NCI-H446 treated with DMSO at 0.1 percent for 48 hours (cell line): ENCODE measurements at regions not wholly inside any gene's neighbourhood (a gene's known extent, or its start where the extent isn't known, plus 50 kb on each side); places are given as distances from the start of the nearest gene placed in this dataset.
"Not testable (repeated sequence)": the region's sequence is repeated elsewhere in the genome, so short reads cannot be mapped to it uniquely, and the experiment has no call there.

Source experiments
- DNase-seq: peaks from one replicate; lab custom pipeline; 2025; lab: John Stamatoyannopoulos, UW

DNA sequence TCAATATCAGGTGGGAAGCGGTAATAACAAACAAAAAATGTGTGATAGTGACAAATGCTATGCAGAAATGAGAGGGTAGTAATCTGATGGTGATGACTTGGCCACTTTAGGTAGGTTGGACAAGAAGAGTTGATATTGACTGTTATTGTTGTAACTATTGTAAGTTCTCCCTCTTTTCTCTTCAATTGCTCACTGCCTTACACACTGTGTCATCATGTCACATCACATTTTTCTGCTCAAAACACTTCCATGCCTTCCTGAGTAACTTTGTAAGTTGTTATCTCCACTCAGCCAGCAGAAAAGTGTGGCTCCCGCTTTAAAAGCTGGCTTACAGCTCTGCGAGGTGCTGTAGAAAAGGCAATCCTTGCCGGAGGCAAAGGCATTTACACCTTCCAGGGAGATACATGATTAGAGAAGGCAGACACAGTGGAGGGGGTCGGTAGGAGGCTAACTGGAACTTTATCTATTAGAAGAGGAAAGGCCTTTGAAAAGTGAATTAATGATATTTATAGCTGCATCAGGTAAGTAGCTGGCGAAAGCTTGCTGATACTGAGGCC is 85.2 kb upstream of the CLINT1 start:
- no peak for DNase-seq

DNA sequence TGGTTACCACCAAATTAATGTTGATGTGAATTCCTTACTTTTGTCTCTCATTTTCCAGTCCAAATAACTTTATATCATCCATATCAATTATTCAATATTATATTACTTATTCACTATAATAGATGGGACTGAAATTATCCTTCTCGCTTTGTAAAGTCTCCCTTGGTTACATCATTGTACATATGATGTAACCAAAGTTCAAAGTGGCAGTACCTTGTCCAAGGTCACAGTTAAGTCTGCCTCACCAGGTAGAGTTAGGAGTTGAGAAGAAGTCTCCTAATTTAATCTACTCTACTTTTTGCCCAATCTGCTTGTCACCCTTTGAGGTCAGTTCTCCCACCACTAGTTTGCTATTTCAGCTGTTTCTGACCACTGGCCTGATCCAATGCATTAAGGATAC is 83.7 kb upstream of the CLINT1 start:
- no peak for DNase-seq

DNA sequence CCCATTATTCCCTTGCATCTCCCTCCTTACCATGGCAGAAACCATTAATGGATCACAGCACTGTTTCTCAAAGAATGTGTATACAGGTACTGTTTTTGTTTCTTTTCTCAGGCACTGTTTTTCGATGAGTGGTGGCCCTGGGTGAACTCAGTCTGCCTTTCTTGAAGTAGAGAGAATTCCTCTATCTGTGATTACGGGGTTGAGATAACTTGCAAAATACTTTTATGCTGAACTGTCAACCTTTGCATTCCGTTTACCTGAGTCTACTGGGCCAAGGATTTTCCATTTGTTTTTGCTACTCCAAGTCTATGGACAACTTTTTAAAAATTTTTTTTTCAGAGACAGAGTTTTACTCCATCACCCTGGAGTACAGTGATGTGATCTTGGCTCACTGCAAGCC is 82.7 kb upstream of the CLINT1 start:
- no peak for DNase-seq

DNA sequence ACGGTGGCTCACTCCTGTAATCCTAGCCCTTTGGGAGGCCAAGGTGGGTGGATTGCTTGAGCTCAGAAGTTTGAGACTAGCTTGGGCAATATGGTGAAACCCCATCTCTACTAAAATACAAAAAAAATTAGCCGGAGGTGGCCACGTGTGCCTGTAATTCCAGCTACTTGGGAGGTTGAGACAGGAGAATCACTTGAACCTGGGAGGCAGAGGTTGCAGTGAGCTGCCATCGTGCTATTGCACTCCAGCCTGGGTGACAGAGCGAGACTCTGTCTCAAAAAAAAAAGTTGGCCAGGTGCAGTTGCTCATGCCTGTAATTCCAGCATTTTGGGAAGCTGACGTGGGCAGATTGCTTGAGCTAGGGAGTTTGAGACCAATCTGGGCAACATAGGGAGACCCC is 79.2 kb upstream of the CLINT1 start:
- not testable (repeated sequence) for DNase-seq

DNA sequence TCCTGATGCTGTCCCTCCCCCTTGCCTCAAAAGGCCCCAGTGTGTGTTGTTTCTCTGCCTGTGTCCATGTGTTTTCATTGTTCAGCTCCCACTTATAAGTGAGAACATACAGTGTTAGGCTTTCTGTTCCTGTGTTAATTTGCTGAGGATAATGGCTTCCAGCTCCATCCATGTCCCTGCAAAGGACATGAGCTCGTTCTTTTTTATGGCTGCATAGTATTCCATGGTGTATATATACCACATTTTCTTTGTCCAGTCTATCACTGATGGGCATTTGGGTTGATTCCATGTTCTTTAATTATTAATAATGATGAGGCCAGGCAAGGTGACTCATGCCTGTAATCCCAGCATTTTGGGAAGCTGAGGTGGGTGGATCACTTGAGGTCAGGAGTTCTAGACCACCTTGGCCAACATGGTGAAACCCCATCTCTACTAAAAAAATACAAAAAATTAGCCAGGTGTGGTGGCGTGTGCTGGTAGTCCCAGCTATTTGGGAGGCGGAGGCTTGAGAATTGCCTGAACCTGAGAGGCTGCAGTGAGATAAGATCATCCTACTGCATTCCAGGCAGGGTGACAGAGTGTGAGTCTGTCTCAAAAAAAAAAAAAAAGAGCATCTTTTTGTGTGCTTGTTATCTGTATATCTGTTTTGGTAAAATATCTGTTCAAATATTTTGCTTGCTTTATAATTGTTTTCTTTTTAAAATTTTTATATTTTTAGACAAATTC is 78.0 kb upstream of the CLINT1 start:
- DNase-seq, result not testable (repeated sequence)

DNA sequence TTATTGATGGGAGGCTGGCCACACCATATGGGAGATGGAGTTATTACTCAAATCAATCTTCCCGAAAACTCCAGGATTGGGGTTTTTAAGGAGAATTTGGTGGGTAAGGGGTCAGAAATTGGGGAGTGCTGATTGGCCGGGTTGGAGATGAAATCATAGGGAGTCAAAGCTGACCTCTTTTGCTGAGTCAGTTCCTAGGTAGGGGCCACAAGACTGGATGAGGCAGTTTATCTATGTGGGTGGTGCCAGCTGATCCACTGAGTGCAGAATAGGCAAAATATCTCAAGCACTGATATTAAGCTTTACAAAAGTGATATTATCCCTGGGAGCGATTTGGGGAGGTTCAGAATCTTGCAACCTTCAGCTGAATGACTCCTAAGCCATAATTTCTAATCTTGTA is 75.7 kb upstream of the CLINT1 start:
- no peak for DNase-seq

DNA sequence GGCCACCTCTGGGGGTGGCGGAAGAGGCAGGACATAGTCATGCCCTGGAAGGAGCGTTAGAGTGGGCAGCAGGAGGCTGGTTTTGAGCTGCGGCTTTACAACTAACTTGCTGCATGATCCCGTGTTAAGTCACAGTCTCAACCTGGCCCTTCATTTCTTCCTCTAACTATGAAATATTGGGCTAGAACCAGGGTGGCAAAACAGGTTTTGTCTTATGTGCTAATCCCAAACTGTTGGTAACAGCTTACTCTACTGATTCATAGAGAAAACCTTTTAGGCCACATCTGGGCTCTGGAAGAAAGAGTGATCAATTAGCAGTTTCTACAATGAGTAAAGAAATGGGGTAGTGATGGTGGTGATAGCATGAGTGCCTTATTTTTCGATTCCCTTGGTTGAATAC is 74.1 kb upstream of the CLINT1 start:
- no peak for DNase-seq

DNA sequence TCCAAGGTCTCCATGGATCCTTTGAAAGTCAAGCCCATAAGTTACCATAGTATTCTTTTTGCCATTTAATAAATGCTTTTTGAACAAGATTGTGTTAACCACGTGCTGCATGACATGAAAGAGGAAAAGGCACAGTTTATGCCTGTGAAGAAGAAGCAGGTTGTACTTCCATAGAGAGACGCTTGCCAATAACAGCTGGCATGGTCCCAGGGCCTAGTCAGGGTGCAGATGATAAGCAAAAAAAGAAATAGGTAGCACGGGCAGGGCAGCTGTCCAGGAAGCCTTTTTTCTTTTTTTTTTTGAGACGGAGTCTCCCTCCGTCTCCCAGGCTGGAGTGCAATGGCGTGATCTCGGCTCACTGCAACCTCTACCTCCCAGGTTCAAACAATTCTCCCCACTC is 71.8 kb upstream of the CLINT1 start:
- DNase-seq, result no peak

DNA sequence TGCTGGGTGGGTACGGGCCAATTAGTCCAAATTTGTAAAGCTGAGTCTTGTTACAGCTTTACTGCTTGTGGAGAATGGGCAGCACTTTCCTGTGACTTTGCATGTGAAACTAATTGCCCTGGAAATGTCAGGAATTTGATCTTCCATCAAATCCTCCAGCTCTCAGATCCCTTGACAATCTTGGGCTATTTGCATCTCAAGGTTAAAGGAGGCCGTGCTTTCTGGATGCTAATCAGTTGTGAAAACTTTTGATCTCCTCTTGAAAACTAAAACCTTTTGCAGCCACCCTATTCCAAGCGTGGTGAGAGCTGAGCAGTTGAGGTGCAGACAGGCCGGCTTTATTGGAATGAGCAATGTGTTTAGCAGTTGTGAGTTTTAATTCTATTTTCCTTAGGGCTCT is 68.0 kb upstream of the CLINT1 start:
- DNase-seq, result no peak

DNA sequence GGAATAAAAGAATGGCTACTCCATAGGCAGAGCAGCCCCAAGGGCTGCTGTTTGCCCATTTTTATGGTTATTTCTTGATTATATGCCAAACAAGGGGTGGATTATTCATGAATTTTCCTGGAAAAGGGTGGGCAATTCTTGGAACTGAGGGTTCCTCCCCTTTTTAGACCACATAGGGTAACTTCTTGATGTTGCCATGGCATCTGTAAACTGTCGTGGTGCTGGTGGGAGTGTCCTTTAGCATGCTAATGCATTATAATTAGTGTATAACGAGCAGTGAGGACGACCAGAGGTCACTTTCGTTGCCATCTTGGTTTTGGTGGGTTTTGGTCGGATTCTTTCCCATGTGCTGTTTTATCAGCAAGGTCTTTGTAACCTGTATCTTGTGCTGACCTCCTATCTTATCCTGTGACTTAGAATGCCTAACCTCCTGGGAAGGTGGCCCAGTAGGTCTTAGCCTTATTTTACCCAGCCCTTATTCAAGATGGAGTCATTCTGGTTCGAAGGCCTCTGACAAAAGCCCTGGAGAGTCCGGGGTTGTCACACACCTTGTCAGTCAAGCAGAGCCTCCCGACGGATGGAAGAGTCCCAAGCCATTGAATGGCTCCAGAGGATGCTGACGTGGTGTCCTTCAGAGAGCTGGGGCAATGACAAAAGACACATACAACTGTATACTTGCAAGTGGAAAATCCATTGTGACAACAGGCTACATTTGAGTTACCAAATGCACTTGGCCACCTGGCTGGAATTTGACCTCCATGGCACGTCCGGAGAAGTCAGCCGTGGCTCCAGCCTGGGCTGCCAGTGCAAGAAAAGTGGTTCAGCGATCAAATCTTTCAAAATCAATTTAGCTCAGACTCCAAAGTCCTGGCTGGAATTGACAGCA is 67.1 kb upstream of the CLINT1 start:
- no peak for DNase-seq

DNA sequence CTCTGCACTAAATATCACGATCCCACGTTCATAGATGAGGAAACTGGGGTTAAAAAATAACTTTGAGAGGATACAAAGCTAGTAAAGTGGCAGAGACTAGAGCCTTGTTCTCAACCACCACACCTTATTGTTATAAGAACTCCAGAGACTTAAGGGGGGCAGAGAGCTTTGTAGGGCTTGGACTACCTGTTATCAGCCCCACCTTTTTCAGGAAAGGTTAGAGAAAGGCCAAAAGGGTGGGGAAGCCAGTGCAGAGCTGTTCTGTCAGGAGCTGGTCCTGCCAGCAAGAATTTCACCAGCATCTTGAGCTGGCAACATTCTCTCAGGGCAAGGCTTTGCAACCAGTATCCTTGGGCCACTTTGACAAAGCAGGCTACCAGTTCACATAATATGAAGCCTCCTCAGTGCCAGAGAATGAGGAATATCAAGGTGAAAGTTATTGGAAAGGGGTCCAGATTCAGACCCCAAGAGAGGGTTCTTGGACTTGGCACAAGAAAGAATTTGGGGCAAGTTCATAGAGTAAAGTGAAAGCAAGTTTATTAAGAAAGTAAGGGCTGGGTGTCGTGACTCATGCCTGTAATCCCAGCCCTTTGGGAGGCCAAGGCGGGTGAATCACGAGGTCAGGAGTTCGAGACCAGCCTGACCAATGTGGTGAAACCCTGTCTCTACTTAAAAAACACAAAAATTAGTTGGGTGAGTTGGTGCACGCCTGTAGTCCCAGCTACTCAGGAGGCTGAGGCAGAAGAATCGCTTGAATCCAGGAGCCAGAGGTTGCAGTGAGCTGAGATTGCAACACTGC is 66.2 kb upstream of the CLINT1 start:
- no peak for DNase-seq

DNA sequence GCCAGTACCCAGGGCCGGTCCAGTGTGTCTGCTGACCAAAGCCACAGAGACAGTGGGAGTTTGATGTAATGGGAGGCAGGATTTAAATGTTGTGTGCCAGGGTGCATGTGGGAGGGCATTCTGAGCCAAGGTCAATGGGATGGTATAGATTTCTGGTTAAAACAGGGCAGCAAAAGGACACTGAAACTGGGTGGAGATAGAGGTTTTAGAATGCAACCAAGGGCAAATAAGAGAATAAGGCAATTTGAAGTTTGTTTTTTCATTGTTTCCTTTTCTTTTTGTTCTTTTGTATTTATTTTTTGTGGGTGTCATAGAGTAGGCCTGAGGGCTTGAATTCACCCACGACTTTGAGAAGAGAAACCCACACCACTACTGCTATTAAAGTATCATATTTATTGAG is 65.5 kb upstream of the CLINT1 start:
- DNase-seq, result no peak

DNA sequence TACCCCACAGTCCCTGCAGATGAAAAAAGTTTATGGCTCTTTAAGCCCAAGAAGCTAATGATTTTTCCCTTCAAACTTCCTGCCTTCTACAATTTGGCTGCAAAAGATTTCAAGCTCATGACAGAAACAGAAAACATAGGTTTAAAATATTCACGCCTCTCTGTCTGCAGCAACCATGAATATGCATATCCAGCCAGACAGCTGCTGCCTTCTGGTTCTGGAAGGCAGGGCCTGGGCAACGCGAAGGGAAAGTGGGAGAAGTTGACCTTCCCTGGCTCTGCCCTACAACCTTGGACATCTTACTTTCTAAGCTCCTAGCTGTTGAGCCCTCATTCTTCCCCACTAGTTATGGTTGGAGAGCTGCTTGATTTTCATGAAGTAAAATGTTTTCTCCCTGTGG is 64.8 kb upstream of the CLINT1 start:
- no peak for DNase-seq

DNA sequence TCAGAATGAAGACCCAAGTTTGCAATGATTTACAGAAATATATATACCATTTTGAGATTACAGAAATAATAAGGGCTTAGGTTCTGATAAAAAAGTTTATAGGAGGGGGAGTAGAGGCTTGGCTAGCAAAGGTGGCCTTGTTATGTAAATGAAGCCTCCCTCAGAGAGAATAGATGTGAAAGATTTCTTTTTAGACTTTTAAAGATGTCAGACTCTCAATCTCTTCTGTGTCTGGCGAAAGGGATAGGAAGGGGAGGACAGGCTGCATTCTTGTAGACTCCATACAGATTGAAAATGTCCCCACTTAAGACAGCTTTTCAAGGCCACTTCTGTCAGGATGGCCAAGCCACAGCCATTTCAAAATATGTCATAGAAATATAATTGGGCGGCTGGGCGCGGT is 63.1 kb upstream of the CLINT1 start:
- DNase-seq, result no peak

DNA sequence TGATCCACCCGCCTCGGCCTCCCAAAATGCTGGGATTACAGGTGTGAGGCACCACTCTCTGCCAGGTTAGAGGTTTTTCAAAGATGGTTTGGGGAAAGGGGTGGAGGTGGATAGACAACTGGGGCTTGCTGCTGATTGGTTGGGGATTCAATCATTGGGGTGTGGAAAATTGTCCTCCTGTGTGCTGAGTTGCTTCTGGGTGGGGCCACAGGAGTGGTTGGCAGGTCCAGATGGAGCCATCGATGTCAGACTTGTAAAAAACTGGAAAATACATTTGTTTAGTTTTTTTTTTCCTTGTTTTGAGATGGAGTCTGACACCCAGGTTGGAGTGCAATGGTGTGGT is 61.9 kb upstream of the CLINT1 start:
- DNase-seq, result no peak

DNA sequence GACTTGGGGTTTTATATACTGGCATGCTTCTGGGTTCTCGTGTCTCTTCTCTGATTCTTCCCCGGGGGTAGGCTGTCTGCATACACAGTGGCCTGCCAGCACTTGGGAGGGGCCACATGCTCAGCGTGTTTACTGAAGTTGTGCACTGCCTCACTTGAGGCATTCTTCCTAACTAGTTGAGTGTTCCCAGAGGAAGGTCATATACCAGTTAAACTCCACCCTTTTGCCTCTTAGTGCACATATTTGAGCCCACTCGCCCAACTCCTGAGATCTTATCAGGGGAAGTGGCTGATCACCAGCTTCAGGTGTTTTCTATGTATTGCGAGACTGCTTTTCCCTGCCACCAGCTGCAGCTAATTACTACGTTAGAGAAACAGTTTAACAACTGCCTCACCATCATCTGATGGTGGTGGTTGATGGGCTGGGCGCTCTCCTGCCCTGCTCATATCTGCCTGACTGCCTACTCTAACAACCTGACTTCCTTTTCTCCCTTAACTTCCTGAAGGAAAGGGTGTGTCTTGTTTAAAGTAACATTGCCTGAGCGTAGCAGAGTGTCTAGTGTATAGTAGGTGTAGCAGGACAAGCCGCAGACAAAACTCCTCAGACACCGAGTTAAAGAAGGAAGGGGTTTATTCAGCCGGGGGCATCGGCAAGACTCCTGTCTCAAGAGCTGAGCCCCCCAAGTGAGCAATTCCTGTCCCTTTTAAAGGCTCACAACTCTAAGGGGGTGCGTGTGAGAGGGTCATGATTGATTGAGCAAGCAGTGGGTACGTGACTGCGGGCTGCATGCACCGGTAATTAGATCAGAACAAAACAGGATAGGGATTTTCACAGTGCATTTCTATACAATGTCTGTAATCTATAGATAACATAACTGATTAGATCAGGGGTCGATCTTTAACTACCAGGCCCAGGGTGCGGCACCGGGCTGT is 60.1 kb upstream of the CLINT1 start:
- no peak for DNase-seq

DNA sequence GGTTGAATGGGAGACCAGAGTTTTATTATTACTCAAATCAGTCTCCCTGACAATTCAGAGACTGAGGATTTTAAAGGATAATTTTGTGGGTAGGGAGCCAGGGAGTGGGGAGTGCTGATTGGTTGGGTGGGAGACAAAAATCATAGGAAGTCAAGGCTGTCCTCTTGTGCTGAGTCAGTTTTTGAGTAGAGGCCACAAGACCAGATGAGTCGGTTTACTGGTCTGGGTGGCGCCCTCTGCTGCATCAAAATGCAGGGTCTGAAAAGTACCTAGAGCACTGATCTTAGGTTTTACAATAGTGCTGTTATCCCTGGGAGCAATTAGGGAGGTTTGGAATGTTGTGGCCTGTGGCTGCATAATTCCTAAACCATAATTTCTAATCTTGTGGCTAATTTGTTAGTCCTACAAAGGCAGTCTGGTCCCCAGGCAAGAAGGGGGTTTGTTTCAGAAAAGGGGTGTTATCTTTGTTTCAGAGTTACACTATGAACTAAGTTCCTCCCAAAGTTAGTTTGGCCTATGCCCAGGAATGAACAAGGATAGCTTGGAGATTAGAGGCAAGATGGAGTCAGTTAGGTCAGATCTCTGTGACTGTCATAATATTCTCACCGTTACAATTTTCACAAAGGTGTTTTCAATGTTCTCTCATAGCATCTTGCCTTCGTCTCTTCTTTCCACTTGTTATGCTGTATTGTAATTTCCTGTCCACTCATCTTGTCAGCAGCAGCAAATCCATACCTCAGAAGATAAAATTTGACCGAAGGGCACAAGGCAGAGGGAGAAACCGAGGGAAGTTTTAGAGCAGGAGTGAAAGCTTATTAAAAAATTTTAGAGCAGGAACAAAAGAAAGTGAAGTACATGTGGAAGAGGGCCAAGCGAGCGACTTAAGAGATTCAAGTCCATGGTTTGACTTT is 59.2 kb upstream of the CLINT1 start:
- DNase-seq, result peak; percentile 47

DNA sequence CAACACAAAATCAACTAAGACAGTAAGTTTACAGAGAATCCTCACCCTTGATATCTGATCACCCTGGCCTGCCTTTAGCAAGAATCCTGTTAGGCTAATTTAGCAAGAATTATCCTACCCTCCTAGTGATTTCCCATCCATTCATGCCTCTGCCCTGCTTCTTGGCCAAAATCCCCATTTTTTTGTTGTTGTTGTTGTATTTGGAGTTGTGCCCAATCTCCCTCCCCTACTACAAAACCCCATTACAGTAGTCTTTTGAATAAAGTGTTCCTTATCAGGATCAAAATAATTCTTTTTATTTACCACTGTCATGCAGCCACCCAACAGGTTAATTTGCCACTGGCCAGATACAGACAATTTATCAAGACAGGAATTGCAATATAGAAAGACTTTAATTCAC is 58.5 kb upstream of the CLINT1 start:
- peak; percentile 29 for DNase-seq

DNA sequence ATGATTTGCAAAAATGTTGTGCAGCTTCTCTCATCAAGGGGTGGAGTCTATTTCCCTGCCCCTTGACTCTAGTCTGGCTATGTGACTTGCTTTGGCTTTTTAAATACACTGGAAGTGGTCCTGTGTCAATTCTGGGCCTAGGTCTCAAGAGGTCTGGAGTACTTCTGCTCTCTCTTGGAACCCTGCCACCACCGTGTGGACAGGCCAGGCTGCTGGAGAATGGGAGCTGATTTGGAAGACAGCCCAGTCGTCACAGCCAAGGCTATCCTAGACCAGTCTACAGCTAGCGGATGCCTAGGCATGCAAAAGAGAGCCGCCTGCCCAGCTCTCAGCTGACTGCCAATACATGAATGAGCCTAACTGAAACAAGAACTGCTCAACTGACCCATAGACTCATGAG is 56.7 kb upstream of the CLINT1 start:
- DNase-seq, result peak; percentile 97

DNA sequence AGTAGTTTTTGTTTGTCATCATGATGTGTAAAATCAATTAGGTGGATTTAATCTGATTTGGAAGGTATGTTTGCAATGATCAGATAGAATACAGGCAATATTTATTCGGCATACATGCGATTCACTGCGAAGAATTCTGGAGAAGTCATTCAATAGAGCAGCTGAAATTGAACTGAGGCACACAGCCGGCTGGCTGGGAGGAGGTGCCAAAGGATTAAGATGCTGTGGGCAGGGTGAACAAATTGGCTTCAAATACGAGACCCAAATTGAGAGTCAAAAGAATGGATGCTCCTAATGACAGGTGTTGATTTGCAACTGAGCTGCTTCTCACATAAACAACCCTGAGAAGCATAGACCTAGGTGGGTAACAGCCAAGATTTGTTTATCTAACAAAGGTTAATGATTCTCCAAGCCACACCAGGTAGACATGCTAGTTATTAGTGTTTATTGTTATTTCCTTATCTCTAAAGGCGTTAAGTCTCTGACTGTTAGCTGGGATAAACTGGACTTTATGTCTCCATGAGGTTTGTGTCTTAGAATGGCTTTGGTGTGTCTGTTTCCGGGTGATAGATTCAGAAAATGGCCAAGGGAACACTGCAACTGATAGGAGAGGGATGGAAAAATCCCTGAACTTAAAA is 55.3 kb upstream of the CLINT1 start:
- DNase-seq, result no peak
